Stimulated activated naive B cell treated with anti-CD40 and anti-IgM and Interleukin-4, amounts not matched to agents 10 μg/mL and 1 μg/mL and 100 μg/mL, for 72 hours (primary cell): ENCODE measurements at regions not wholly inside any gene's neighbourhood (a gene's known extent, or its start where the extent isn't known, plus 50 kb on each side); places are given as distances from the start of the nearest gene placed in this dataset.
"Not testable (repeated sequence)": the region's sequence is repeated elsewhere in the genome, so short reads cannot be mapped to it uniquely, and the experiment has no call there.

ENCODE experiments used
- ATAC-seq, 2 donors: fragments of 150-1000 bp; cut with Tn5 transposase; replicated peaks; 2 replicates each; pipeline ENCODE4 v1.10.0; 2021; ENCODE audit warnings: moderate library complexity in 1 of 2
- DNase-seq: peaks from one replicate; pipeline ENCODE4 v3.0.0; 2021
- H3K27ac Mint-ChIP-seq: one replicate; pipeline ENCODE4 v1.8.0; 2022; ENCODE audit warnings: mild to moderate bottlenecking, mixed read lengths
- H3K27me3 Mint-ChIP-seq, 2 donors: one replicate each; pipeline ENCODE4 v1.8.0; 2022; ENCODE audit warnings: mixed read lengths in 2 of 2
- H3K36me3 Mint-ChIP-seq, 2 donors: one replicate each; pipeline ENCODE4 v1.8.0; 2022; ENCODE audit warnings: mixed read lengths in 2 of 2, mild to moderate bottlenecking in 1 of 2
- H3K4me1 Mint-ChIP-seq, 2 donors: one replicate each; pipeline ENCODE4 v1.8.0; 2022; ENCODE audit warnings: mixed read lengths in 2 of 2, mild to moderate bottlenecking in 1 of 2
- H3K4me3 Mint-ChIP-seq, 2 donors: one replicate each; pipeline ENCODE4 v1.8.0; 2022; ENCODE audit warnings: mild to moderate bottlenecking in 2 of 2, mixed read lengths in 2 of 2, moderate library complexity in 1 of 2
- H3K9me3 Mint-ChIP-seq, 2 donors: one replicate each; pipeline ENCODE4 v1.8.0; 2022; ENCODE audit warnings: mixed read lengths in 2 of 2, mild to moderate bottlenecking in 1 of 2

DNA sequence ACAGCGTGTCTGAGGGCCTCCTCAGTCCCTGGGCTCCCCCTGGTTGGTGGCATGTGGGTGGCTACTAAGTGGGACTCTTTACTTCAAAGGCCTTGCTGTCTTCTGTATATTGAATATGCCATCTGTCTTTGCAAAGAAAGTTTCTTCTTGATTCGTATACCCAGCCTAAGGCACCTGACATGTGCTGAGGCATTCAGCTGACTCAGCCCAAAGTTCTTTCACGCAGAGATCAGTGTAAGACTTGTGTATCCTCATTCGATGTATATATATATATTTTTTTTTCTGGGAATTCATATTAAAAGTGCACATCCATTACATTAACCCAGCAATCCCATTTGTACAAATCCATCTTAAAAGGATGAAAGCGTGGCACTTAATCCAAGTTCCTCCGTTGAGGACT is 115.1 kb upstream of the PMEPA1 start:
- no peak for DNase-seq
- H3K27me3 Mint-ChIP-seq, result peaks cover 26 to 35% of the 10 kb centered on the region in 2 donors
- no peaks in the 10 kb centered on the region for H3K4me1 Mint-ChIP-seq
- ATAC-seq, result no peak
- no peaks in the 10 kb centered on the region for H3K36me3 Mint-ChIP-seq
- no peak overlapping the region for H3K27ac Mint-ChIP-seq
- H3K4me3 Mint-ChIP-seq, result no peak overlapping the region
- no peaks in the 10 kb centered on the region for H3K9me3 Mint-ChIP-seq

DNA sequence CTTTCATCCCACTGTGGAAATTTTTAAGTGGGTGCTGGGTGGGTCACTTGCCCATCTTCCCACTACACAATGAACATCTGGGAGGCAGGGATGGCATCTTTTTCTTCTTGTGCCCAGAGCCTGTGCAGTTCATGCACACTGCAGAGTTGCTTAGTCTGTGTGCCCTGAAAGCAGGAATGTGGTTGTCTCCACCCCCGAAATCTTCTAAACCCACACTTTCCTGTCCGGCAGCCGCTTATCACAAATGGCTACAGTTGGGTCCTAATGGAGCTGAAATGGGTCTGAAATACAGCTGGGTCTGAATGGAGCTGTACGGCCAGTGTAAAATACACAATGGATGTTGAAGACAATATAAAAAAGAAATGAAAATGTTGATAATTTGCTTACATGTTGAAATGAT is 112.1 kb upstream of the PMEPA1 start:
- no peak overlapping the region for H3K4me3 Mint-ChIP-seq
- DNase-seq (no peak), ATAC-seq (no peak)
- peaks cover 45% of the 10 kb centered on the region in 2 donors for H3K27me3 Mint-ChIP-seq
- H3K9me3 Mint-ChIP-seq, result no peaks in the 10 kb centered on the region
- H3K36me3 Mint-ChIP-seq, result no peaks in the 10 kb centered on the region
- no peak overlapping the region for H3K27ac Mint-ChIP-seq
- no peaks in the 10 kb centered on the region for H3K4me1 Mint-ChIP-seq

DNA sequence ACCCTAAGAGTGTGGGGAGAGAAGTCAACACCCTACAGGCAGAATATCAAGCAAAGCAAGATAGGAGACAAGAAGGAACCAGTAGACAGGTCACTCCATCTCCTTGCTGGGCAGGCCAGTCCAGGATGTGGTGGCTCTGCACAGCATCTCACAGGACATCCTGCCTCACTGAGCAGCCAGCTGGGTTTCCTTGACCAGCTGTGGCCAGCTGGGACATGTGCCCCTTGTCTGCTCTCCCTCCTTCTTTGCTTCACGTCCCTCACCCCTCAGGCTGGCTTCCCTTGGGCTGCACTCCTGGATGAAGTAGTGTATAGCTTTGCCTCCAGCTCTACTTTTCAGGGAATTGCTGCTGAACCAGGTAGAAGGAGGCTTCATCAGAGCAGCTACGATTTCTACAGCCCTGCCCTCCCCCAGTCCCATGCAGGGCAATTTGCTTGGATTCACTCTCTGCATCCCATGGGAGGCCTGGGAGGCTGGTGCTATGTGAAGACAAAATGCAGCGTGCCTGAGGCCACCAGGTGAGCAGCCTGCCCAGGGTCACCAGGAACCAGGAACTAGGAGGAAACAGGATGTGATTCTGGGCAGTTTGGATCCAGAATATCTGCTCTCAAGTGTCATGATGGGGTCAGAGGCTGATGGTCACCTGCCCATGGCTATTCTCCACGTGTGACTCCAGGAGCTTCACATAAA is 110.0 kb upstream of the PMEPA1 start:
- Mint-ChIP-seq H3K27me3 (peaks cover 39 to 46% of the 10 kb centered on the region in 2 donors), H3K9me3 (no peaks in the 10 kb centered on the region), H3K27ac (no peak overlapping the region), H3K4me3 (no peak overlapping the region), H3K36me3 (no peaks in the 10 kb centered on the region), H3K4me1 (no peaks in the 10 kb centered on the region)
- DNase-seq, result no peak
- ATAC-seq, result no peak

DNA sequence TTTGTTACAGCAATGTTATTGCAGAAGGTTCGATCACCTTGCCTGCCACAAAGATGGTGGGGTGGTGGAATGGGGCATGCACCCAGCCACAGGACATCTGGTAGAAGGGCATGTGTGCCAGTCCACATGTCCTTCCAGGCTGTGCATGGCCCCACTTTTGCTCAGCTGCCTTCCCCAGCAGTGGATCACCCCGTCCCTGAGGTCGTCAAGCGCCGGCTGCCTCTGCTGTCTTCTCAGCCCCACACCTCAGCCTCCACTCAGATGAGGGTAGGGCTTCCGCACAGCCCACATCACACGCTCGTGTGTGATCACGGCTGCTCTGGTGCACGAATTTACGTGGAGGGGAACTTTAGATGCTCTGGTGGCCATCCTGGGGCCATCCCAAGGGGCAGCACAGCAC is 109.5 kb upstream of the PMEPA1 start:
- Mint-ChIP-seq H3K27ac (no peak overlapping the region), H3K36me3 (no peaks in the 10 kb centered on the region), H3K27me3 (peaks cover 44 to 52% of the 10 kb centered on the region in 2 donors), H3K4me1 (peaks cover 0 to 5% of the 10 kb centered on the region in 2 donors), H3K4me3 (no peak overlapping the region), H3K9me3 (peaks cover 0 to 4% of the 10 kb centered on the region in 2 donors)
- DNase-seq, result no peak
- no peak for ATAC-seq

DNA sequence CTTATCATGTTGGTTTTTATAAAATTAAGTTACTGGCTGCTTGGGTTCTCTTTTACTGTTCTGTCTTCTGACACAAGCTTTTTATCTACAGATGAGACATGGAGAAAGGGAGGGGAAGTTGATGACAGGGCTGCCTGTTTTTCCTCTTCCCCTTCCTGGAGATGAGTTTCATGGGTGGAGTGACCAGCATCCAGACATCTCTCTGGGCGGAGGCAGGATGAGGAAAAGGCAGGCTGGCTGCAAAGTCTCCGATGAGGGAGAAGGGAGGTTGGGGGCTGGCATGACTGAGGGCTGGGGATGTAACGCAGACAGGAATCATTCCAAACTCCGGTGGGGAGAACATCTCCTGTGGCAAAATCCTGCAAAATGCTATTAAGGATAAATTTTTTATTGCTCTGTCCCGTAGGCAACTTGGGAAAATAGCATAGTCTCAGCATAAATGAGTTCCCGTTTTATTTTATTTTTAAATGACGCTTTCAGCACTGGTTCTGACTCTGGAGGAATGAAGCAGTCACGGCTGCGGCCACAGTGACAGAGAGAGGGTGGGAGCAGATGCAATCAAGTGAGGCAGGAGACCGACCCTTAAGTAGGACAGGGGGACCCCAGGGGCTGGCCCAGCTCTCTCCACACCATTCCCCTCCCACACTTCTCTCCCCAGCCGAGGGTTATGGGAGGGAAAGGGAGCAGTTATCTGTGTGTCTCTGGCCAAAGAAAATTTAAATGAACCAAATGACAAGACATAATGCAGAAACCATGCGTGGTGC is 108.8 kb upstream of the PMEPA1 start:
- Mint-ChIP-seq H3K9me3 (peaks cover 0 to 4% of the 10 kb centered on the region in 2 donors), H3K4me1 (peaks cover 4 to 11% of the 10 kb centered on the region in 2 donors), H3K36me3 (no peaks in the 10 kb centered on the region), H3K27ac (no peak overlapping the region), H3K4me3 (no peak overlapping the region), H3K27me3 (peaks cover 45 to 57% of the 10 kb centered on the region in 2 donors)
- ATAC-seq (no peak), DNase-seq (no peak)

DNA sequence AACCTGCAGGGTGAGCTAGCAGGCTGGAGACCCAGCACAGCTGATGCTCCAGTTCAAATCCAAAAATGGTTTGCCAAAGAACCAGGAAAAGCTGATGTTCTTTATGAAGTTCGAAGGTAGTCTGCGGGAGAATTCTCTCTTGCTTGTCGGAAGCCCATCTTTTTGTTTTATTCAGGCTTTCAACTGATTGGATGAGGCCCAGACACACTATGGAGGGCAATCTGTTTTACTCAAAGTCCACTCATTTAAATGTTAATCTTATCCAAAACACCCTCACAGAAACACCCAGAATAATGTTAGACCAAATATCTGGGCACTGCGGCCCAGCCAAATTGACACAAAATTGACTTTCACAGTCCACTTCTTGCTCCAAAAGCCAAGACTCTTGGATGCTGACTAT is 105.6 kb upstream of the PMEPA1 start:
- Mint-ChIP-seq H3K4me1 (peaks cover 5 to 12% of the 10 kb centered on the region in 2 donors), H3K9me3 (peaks cover 0 to 4% of the 10 kb centered on the region in 2 donors), H3K27ac (no peak overlapping the region), H3K27me3 (peaks cover 40 to 49% of the 10 kb centered on the region in 2 donors), H3K36me3 (no peaks in the 10 kb centered on the region), H3K4me3 (no peak overlapping the region)
- ATAC-seq (no peak), DNase-seq (no peak)

DNA sequence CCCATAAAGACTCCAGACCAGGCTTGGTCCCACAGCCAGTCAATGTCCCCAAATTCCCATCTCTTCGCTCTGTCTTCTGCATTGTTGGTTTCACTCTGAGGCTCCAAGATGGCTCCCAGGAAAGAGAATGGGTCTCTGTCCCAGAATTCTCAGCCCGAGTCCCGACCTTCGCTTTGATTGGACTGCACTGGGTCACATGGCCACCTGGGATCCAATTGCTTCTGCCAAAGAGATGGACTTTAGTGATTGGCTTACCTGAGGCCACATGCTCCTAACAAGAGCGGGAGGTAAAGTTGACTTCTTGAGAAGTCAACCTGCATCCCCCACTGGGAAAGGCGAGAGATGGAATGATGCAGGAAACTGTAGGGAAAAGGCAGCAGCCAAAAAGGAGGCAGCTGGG is 104.7 kb upstream of the PMEPA1 start:
- H3K27me3 Mint-ChIP-seq, result peaks cover 33 to 41% of the 10 kb centered on the region in 2 donors
- no peak for DNase-seq

DNA sequence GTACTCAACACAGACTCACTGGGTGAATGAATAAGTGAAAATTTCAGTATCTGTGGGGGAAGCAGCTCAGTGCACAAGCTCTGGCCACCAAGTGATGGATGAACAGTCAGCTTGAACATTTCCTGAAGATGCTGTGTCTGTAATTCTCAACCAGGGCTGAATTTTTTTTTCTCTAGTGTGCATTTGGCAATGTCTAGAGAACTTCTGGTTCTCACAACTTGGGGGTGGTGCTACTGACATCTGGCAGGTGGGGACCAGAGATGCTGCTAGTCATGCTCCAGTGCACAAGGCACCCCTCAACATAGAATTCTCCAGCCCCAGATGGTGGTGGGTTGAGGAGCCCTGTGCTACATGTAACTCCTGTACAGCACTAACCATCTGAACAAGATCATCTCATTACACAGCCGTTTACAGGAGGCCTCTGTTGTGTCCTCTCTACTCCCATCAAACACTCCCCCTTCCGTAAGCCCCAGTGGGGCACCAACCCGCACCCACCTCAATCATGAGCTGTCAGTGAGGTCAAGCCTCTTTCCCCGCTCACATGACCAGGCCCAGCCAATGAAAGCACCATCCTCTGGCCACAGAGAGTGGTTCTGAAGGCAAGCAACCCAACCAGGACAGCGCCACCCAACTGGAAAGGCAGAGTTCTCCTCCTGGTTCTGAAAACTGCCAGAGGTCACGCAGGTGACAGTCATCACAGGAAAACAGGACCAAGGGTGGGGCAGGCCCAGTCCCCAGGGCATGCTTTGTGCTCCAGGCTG is 103.9 kb upstream of the PMEPA1 start:
- Mint-ChIP-seq H3K4me3 (no peak overlapping the region), H3K36me3 (no peaks in the 10 kb centered on the region), H3K27ac (no peak overlapping the region), H3K27me3 (peaks cover 29 to 33% of the 10 kb centered on the region in 2 donors), H3K9me3 (peaks cover 0 to 4% of the 10 kb centered on the region in 2 donors), H3K4me1 (peaks cover 5 to 12% of the 10 kb centered on the region in 2 donors)
- peak in 1 of 2 donors; percentile 34 for ATAC-seq
- no peak for DNase-seq

More for the DNA sequence above, 104.7 kb upstream of the PMEPA1 start:
- H3K27ac Mint-ChIP-seq, result no peak overlapping the region
- no peaks in the 10 kb centered on the region for H3K36me3 Mint-ChIP-seq
- peaks cover 5 to 12% of the 10 kb centered on the region in 2 donors for H3K4me1 Mint-ChIP-seq
- no peak for ATAC-seq
- no peak overlapping the region for H3K4me3 Mint-ChIP-seq
- H3K9me3 Mint-ChIP-seq, result peaks cover 0 to 4% of the 10 kb centered on the region in 2 donors

DNA sequence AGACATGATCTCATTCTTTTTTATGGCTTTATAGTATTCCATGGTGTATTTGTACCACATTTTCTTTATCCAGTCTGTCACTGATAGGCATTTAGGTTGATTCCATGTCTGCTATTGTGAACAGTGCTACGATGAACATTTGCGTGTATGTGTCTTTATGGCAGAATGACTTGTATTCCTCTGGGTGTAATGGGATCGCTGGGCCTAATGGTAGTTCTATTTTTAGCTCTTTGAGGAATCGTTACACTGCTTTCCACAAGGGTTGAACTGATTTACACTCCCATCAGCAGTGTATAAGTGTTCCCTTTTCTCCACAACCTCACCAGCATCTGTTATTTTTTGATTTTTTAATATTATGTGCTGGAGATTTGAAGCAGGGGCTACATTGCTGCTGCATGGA is 102.8 kb upstream of the PMEPA1 start:
- Mint-ChIP-seq H3K27me3 (peaks cover 27 to 28% of the 10 kb centered on the region in 2 donors), H3K4me1 (peaks cover 5 to 12% of the 10 kb centered on the region in 2 donors)
- DNase-seq, H3K4me3 Mint-ChIP-seq, H3K27ac Mint-ChIP-seq, H3K9me3 Mint-ChIP-seq, ATAC-seq, H3K36me3 Mint-ChIP-seq: not testable (repeated sequence)

DNA sequence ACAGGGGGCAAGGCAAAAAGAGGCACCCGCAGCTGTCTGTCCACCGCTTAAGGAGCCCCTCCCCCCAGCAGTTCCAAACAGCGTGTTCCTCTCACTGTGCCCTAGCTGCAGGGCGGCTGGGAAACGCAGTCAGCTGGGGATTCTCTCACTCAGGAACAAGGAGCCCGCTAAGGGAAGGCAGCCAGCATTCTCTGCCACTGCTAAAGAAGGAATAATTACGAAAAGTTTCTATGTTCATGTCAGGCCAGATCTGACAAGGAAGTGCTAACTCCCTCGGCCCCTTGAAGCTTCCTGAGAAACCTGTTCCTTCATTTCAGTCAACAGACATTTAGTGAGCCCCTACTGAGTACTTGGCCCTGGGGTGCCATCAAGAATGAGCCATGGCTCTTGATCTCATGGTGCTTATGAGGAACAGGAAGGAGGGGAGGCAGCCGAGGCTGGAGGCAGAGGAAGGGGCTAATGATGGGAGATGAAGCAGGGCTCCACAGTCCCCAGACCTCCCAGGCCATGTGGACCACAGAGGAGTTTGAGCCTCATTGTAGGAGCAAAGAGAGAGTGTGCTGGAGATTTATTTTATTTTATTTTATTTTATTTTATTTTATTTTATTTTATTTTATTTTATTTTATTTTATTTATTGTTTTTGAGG is 101.7 kb upstream of the PMEPA1 start:
- ATAC-seq, result no peak
- H3K4me1 Mint-ChIP-seq, result peaks cover 5 to 12% of the 10 kb centered on the region in 2 donors
- peaks cover 0 to 4% of the 10 kb centered on the region in 2 donors for H3K9me3 Mint-ChIP-seq
- no peak overlapping the region for H3K27ac Mint-ChIP-seq
- peaks cover 38 to 39% of the 10 kb centered on the region in 2 donors for H3K27me3 Mint-ChIP-seq
- H3K4me3 Mint-ChIP-seq, result no peak overlapping the region
- no peaks in the 10 kb centered on the region for H3K36me3 Mint-ChIP-seq
- DNase-seq, result no peak

DNA sequence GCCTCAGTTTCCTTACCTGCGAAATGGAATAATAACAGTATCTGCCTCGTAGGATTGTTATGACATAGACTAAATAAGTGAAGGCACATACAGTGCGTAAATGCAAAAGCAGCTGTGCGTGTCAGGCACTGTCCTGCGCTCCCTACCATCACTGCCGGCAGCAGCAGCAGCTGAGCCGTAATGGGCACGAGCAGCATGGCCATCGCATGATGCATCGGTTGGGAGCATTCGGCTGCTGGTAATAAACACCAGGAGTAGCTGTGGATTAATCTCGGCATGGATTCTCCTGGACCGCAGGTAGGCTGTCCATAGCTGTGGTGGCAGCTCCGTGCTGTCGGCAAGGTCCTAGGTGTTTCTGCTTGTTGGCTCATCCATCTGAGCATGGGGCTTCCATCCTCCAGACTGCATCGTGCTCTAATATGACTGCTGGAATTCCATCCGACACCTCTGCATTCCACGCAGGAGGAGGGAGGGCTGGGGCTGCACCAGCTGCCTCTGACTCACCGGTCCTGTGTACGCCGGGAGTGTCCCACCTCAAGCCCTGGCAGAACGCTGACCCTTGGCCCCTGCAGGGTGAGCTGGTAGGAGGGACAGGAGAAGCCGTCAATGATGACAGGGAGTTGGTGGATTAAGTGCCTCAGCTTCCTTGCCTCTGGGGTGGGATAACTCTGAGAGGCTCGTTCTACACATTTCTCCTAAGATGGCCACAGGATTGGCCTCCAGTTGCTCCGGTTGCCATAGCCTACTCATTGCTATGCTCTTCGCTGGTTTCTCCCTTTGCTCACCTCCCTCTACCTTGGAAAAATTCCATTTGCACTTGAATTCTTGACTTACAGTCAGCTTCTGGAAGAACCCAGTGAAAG is 100.9 kb upstream of the PMEPA1 start:
- Mint-ChIP-seq H3K4me1 (peaks cover 5 to 12% of the 10 kb centered on the region in 2 donors), H3K36me3 (no peaks in the 10 kb centered on the region), H3K27ac (no peak overlapping the region), H3K4me3 (no peak overlapping the region), H3K27me3 (peaks cover 43 to 46% of the 10 kb centered on the region in 2 donors), H3K9me3 (peaks cover 0 to 4% of the 10 kb centered on the region in 2 donors)
- no peak for ATAC-seq
- no peak for DNase-seq

DNA sequence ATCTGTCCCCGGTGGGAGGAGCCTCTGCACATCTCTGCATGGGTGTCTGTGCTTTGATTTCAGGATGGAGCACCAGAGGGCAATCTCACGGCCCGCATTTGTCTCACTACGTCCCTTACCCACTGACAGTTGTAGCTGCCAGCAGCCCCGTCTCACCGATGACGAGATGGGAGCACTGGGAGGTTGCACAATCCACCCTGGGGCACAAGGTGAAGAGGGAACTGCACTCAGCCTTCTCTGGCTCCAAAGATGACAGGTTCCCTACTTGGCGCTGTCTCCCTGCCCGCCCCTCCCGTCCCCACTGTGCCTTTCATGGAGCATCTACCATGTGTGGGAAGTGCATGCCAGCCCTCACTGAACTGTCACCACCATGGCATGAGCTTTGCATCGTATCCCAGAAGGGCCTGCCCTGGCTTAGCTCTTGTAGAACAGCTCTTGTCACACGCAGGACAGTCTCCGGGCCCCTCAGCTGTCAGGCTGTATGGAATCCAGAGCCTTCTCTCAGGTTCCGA is 99.9 kb upstream of the PMEPA1 start:
- Mint-ChIP-seq H3K9me3 (peaks cover 0 to 4% of the 10 kb centered on the region in 2 donors), H3K27me3 (peaks cover 43 to 45% of the 10 kb centered on the region in 2 donors), H3K4me3 (no peak overlapping the region), H3K36me3 (no peaks in the 10 kb centered on the region), H3K27ac (no peak overlapping the region), H3K4me1 (peaks cover 5 to 12% of the 10 kb centered on the region in 2 donors)
- ATAC-seq (no peak), DNase-seq (no peak)

DNA sequence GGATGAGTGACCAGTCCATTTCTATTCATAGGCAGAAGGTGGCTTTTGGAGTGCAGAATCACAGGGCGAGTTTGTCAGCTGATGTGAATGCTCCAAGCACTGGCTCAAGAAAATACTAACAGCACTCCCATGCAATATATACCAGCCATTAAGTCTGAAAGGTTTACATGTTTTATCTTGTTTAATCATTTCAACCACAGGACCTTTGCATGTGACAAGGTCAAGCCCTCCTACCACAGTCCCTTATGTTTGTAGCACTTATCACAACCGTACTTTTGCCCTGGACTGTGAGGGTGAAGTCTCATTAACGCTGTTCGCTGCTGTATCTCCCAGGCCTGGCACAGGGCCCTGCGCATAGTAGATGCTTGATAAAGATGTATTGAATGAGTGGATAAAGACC is 99.3 kb upstream of the PMEPA1 start:
- H3K27ac Mint-ChIP-seq, result no peak overlapping the region
- no peak for ATAC-seq
- H3K9me3 Mint-ChIP-seq, result no peaks in the 10 kb centered on the region

More for the DNA sequence above, 99.3 kb upstream of the PMEPA1 start:
- no peaks in the 10 kb centered on the region for H3K36me3 Mint-ChIP-seq
- DNase-seq, result no peak
- H3K4me3 Mint-ChIP-seq, result no peak overlapping the region
- H3K4me1 Mint-ChIP-seq, result peaks cover 5 to 6% of the 10 kb centered on the region in 2 donors
- H3K27me3 Mint-ChIP-seq, result peaks cover 37 to 40% of the 10 kb centered on the region in 2 donors
